ENCODE measurements at regions not wholly inside any gene's neighbourhood (a gene's known extent, or its start where the extent isn't known, plus 50 kb on each side); places are given as distances from the start of the nearest gene placed in this dataset.

- no peak for DNase-seq
Measured at GRCh38 chr18:8538935-8539334, 70.3 kb upstream of the RAB12 start.

GRCh38 chr18:8546677-8547076, 62.6 kb upstream of the RAB12 start:
- DNase-seq: no peak

GRCh38 chr18:8548186-8548585, 61.1 kb upstream of the RAB12 start:
- DNase-seq: no peak

GRCh38 chr18:8549254-8549757, 59.9 kb upstream of the RAB12 start:
- DNase-seq: no peak

GRCh38 chr18:8552151-8552550, 57.1 kb upstream of the RAB12 start:
- DNase-seq: no peak

GRCh38 chr18:8554354-8554753, 54.9 kb upstream of the RAB12 start:
- no peak for DNase-seq

- no peak for DNase-seq
Measured at GRCh38 chr18:8556424-8556823, 52.8 kb upstream of the RAB12 start.

All from NCI-H187 treated with DMSO at 0.1 percent for 48 hours (cell line).